Muscle layer of duodenum (tissue), 2 donors: ENCODE measurements at regions not wholly inside any gene's neighbourhood (a gene's known extent, or its start where the extent isn't known, plus 50 kb on each side); places are given as distances from the start of the nearest gene placed in this dataset.

Experiments used
- H3K27ac ChIP-seq: one replicate; pipeline ENCODE4 v1.7.0; 2013; ENCODE audit warnings: mild to moderate bottlenecking, low read length
- H3K27me3 ChIP-seq: one replicate; pipeline ENCODE4 v1.7.0; 2013; ENCODE audit warnings: low read depth, mild to moderate bottlenecking, control low read depth, low read length
- H3K36me3 ChIP-seq, 2 donors: one replicate each; pipeline ENCODE4 v1.7.0; 2013; ENCODE audit warnings: low read length in 2 of 2, control low read depth in 1 of 2, mild to moderate bottlenecking in 1 of 2; ENCODE audit not compliant: insufficient read depth in 2 of 2, control insufficient read depth in 1 of 2
- H3K4me1 ChIP-seq, 2 donors: one replicate each; pipeline ENCODE4 v1.7.0; 2013; ENCODE audit warnings: low read length in 2 of 2, mild to moderate bottlenecking in 2 of 2, control low read depth in 1 of 2, moderate library complexity in 1 of 2; ENCODE audit not compliant: insufficient read depth in 2 of 2, control insufficient read depth in 1 of 2
- H3K4me3 ChIP-seq, 2 donors: one replicate each; pipeline ENCODE4 v1.7.0; 2013; ENCODE audit warnings: low read length in 2 of 2, low read depth in 1 of 2, mild to moderate bottlenecking in 1 of 2
- H3K9me3 ChIP-seq, 2 donors: one replicate each; pipeline ENCODE4 v1.7.0; 2013; ENCODE audit warnings: low read length in 2 of 2, control low read depth in 1 of 2, mild to moderate bottlenecking in 1 of 2; ENCODE audit not compliant: control insufficient read depth in 1 of 2
- donor health status: healthy.

GRCh38 chr11:106601684-106602297 lies 416.5 kb downstream of the GUCY1A2 start:
- Histone ChIP-seq H3K4me1 (no peaks in the 10 kb centered on the region), H3K4me3 (no peak overlapping the region), H3K27me3 (no peaks in the 10 kb centered on the region), H3K27ac (no peak overlapping the region), H3K36me3 (no peaks in the 10 kb centered on the region), H3K9me3 (no peaks in the 10 kb centered on the region)

GRCh38 chr11:106608677-106609076 lies 409.6 kb downstream of the GUCY1A2 start:
- no peaks in the 10 kb centered on the region for H3K4me1 ChIP-seq
- H3K27me3 ChIP-seq = no peaks in the 10 kb centered on the region
- H3K4me3 ChIP-seq = no peak overlapping the region
- H3K36me3 ChIP-seq = no peaks in the 10 kb centered on the region
- no peaks in the 10 kb centered on the region for H3K9me3 ChIP-seq
- no peak overlapping the region for H3K27ac ChIP-seq

- Histone ChIP-seq H3K9me3 (no peaks in the 10 kb centered on the region), H3K27ac (no peak overlapping the region), H3K4me1 (no peaks in the 10 kb centered on the region), H3K36me3 (no peaks in the 10 kb centered on the region), H3K27me3 (no peaks in the 10 kb centered on the region), H3K4me3 (no peak overlapping the region)
Observed at GRCh38 chr11:106614262-106614661, 404.0 kb downstream of the GUCY1A2 start.

GRCh38 chr11:106619320-106619990 lies 398.8 kb downstream of the GUCY1A2 start:
- no peaks in the 10 kb centered on the region for H3K36me3 ChIP-seq
- H3K4me3 ChIP-seq = no peak overlapping the region
- H3K27me3 ChIP-seq = no peaks in the 10 kb centered on the region
- no peaks in the 10 kb centered on the region for H3K9me3 ChIP-seq
- H3K27ac ChIP-seq = no peak overlapping the region
- no peaks in the 10 kb centered on the region for H3K4me1 ChIP-seq

- Histone ChIP-seq H3K36me3 (no peaks in the 10 kb centered on the region), H3K27ac (no peak overlapping the region), H3K27me3 (no peaks in the 10 kb centered on the region), H3K4me1 (no peaks in the 10 kb centered on the region), H3K9me3 (no peaks in the 10 kb centered on the region), H3K4me3 (no peak overlapping the region)
Observed at GRCh38 chr11:106621484-106621883, 396.8 kb downstream of the GUCY1A2 start.
